ENCODE measurements at regions not wholly inside any gene's neighbourhood (a gene's known extent, or its start where the extent isn't known, plus 50 kb on each side); places are given as distances from the start of the nearest gene placed in this dataset.

GRCh38 chr2:234334756-234335155, 162.1 kb downstream of the ARL4C start:
- DNase-seq, result no peak

- no peak for DNase-seq
These were observed 162.7 kb downstream of the ARL4C start for GRCh38 chr2:234334151-234334550.

GRCh38 chr2:234333168-234334130, 163.4 kb downstream of the ARL4C start:
- no peak for DNase-seq

GRCh38 chr2:234331966-234332365, 164.9 kb downstream of the ARL4C start:
- DNase-seq, result no peak

- no peak for DNase-seq
These were observed 165.3 kb downstream of the ARL4C start for GRCh38 chr2:234331566-234331965.

- DNase-seq, result no peak
These were observed 166.0 kb downstream of the ARL4C start for GRCh38 chr2:234330902-234331301.

- no peak for DNase-seq
These were observed 167.5 kb downstream of the ARL4C start for GRCh38 chr2:234329202-234329960.

- no peak for DNase-seq
These were observed 168.4 kb downstream of the ARL4C start for GRCh38 chr2:234328444-234328990.

GRCh38 chr2:234326694-234327093, 170.2 kb downstream of the ARL4C start:
- DNase-seq, result no peak

- DNase-seq, result no peak
These were observed 172.8 kb downstream of the ARL4C start for GRCh38 chr2:234324116-234324515.

- no peak for DNase-seq
These were observed 174.0 kb downstream of the ARL4C start for GRCh38 chr2:234322766-234323465.

GRCh38 chr2:234320066-234320465, 176.8 kb downstream of the ARL4C start:
- DNase-seq, result no peak

GRCh38 chr2:234318361-234318760, 178.5 kb downstream of the ARL4C start:
- no peak for DNase-seq

- no peak for DNase-seq
These were observed 183.3 kb downstream of the ARL4C start for GRCh38 chr2:234313558-234313957.

- DNase-seq, result no peak
These were observed 186.7 kb downstream of the ARL4C start for GRCh38 chr2:234310166-234310565.

GRCh38 chr2:234309431-234309830, 187.4 kb downstream of the ARL4C start:
- no peak for DNase-seq

GRCh38 chr2:234308813-234309195, 188.1 kb downstream of the ARL4C start:
- no peak for DNase-seq

- DNase-seq, result no peak
These were observed 188.6 kb downstream of the ARL4C start for GRCh38 chr2:234308073-234308812.

GRCh38 chr2:234307322-234307961, 189.4 kb downstream of the ARL4C start:
- no peak for DNase-seq

GRCh38 chr2:234306426-234307173, 190.3 kb downstream of the ARL4C start:
- DNase-seq, result no peak

- DNase-seq, result no peak
These were observed 191.0 kb downstream of the ARL4C start for GRCh38 chr2:234305846-234306245.
